HEK293 (cell line): ENCODE measurements at regions not wholly inside any gene's neighbourhood (a gene's known extent, or its start where the extent isn't known, plus 50 kb on each side); places are given as distances from the start of the nearest gene placed in this dataset.

ENCODE experiments used
- CTCF ChIA-PET: fragments of 350-600 bp; formaldehyde crosslinking; extraction: SDS; loops from one replicate; lab custom pipeline; 2021; ENCODE audit warnings: antibody characterized with exemption; lab: Yijun Ruan, JAX
- POLR2A ChIA-PET: fragments of 300-600 bp; formaldehyde crosslinking; extraction: SDS; loops from one replicate; lab custom pipeline; 2020; ENCODE audit warnings: antibody characterized with exemption, inconsistent platforms; lab: Yijun Ruan, JAX
- H3K27ac ChIP-seq: fragments of 200-500 bp; sonication (Bioruptor generic); 2 replicates; pipeline ENCODE4 v1.5.1; 2014; ENCODE audit warnings: low read depth, low read length, control low read depth, inconsistent platforms; ENCODE audit errors: extremely low read depth
- H3K36me3 ChIP-seq, 2 experiments: fragments of 200-500 bp in 1 of 2; sonication (Bioruptor generic) in 1 of 2; 1 replicate in 1 of 2; 2 replicates in 1 of 2; pipeline ENCODE4 v1.5.1; 2014 to 2017; ENCODE audit warnings: inconsistent platforms in 2 of 2, low read length in 2 of 2; ENCODE audit not compliant: control insufficient read depth in 2 of 2, insufficient read depth in 1 of 2
- H3K4me1 ChIP-seq: fragments of 200-500 bp; sonication (Bioruptor generic); 2 replicates; pipeline ENCODE4 v1.5.1; 2014; ENCODE audit warnings: mild to moderate bottlenecking, low read length, inconsistent platforms; ENCODE audit not compliant: control insufficient read depth, insufficient read depth
- H3K4me3 ChIP-seq: 2 replicates; pipeline ENCODE4 v1.5.1; 2011; ENCODE audit warnings: low read depth, mild to moderate bottlenecking, control low read depth, low read length, moderate library complexity
- H3K9me3 ChIP-seq: fragments of 200-500 bp; sonication (Bioruptor generic); 2 replicates; pipeline ENCODE4 v1.5.1; 2014; ENCODE audit warnings: low read depth, low read length, inconsistent platforms; ENCODE audit not compliant: control insufficient read depth, insufficient read depth
- AEBP2 ChIP-seq: fragments of 450-650 bp; formaldehyde crosslinking; IDR thresholded peaks from 2 replicates; pipeline ENCODE4 v1.5.1; 2016; ENCODE audit warnings: missing biosample characterization, missing genetic modification characterization, borderline replicate concordance
- GLIS2 ChIP-seq: fragments of 450-650 bp; formaldehyde crosslinking; IDR thresholded peaks from 2 replicates; pipeline ENCODE4 v1.5.1; 2016; ENCODE audit warnings: missing biosample characterization, missing genetic modification characterization
- OSR2 ChIP-seq: fragments of 450-650 bp; formaldehyde crosslinking; IDR thresholded peaks from 2 replicates; pipeline ENCODE4 v1.5.1; 2016; ENCODE audit warnings: missing biosample characterization, missing genetic modification characterization
- OVOL3 ChIP-seq: fragments of 450-650 bp; formaldehyde crosslinking; IDR thresholded peaks from 2 replicates; pipeline ENCODE4 v1.5.1; 2016; ENCODE audit warnings: missing biosample characterization, missing genetic modification characterization
- PBX3 ChIP-seq: sonication (generic); formaldehyde crosslinking; IDR thresholded peaks from 2 replicates; pipeline ENCODE4 v1.8.1; 2022; ENCODE audit warnings: mild to moderate bottlenecking, moderate library complexity, missing genetic modification reagents
- PRDM10 ChIP-seq: fragments of 450-650 bp; formaldehyde crosslinking; IDR thresholded peaks from 2 replicates; pipeline ENCODE4 v1.5.1; 2016; ENCODE audit warnings: missing biosample characterization, missing genetic modification characterization
- RBAK ChIP-seq: fragments of 450-650 bp; formaldehyde crosslinking; IDR thresholded peaks from 2 replicates; pipeline ENCODE4 v1.5.1; 2016; ENCODE audit warnings: missing biosample characterization, missing genetic modification characterization
- TCF7L2 ChIP-seq: IDR thresholded peaks from 2 replicates; pipeline ENCODE4 v1.6.1; 2011; ENCODE audit warnings: low read depth, mild to moderate bottlenecking, inconsistent platforms, low read length, moderate library complexity, borderline replicate concordance
- ZBTB8A ChIP-seq: fragments of 450-650 bp; formaldehyde crosslinking; IDR thresholded peaks from 2 replicates; pipeline ENCODE4 v1.5.1; 2016; ENCODE audit warnings: missing biosample characterization, missing genetic modification characterization
- ZNF114 ChIP-seq: fragments of 450-650 bp; formaldehyde crosslinking; IDR thresholded peaks from 2 replicates; pipeline ENCODE4 v1.5.0; 2017; ENCODE audit warnings: missing biosample characterization, missing genetic modification characterization
- ZNF214 ChIP-seq: fragments of 450-650 bp; formaldehyde crosslinking; IDR thresholded peaks from 2 replicates; pipeline ENCODE4 v1.5.1; 2017; ENCODE audit warnings: missing biosample characterization, mild to moderate bottlenecking, missing genetic modification characterization, borderline replicate concordance
- ZNF223 ChIP-seq: fragments of 450-650 bp; formaldehyde crosslinking; IDR thresholded peaks from 2 replicates; pipeline ENCODE4 v1.5.1; 2016; ENCODE audit warnings: missing biosample characterization, missing genetic modification characterization
- ZNF266 ChIP-seq: fragments of 450-650 bp; formaldehyde crosslinking; IDR thresholded peaks from 2 replicates; pipeline ENCODE4 v1.5.1; 2016; ENCODE audit warnings: missing biosample characterization, missing genetic modification characterization, low read depth
- ZNF560 ChIP-seq: fragments of 450-650 bp; formaldehyde crosslinking; IDR thresholded peaks from 2 replicates; pipeline ENCODE4 v1.5.1; 2017; ENCODE audit warnings: missing biosample characterization, missing genetic modification characterization, borderline replicate concordance
- ZNF624 ChIP-seq: fragments of 450-650 bp; formaldehyde crosslinking; IDR thresholded peaks from 2 replicates; pipeline ENCODE4 v1.5.1; 2017; ENCODE audit warnings: missing biosample characterization, missing genetic modification characterization
- ZNF830 ChIP-seq: fragments of 450-650 bp; IDR thresholded peaks from 2 replicates; pipeline ENCODE4 v1.5.0; 2018; ENCODE audit warnings: missing biosample characterization, missing genetic modification characterization, low read depth, mild to moderate bottlenecking, moderate library complexity
- TF ChIP-seq, protein P1 (sequence below): fragments of 450-650 bp; formaldehyde crosslinking; IDR thresholded peaks from 2 replicates; pipeline ENCODE4 v1.5.1; 2017; ENCODE audit warnings: missing biosample characterization, mild to moderate bottlenecking, missing genetic modification characterization, moderate library complexity
- TF ChIP-seq, protein P2 (sequence below): fragments of 450-650 bp; formaldehyde crosslinking; IDR thresholded peaks from 2 replicates; pipeline ENCODE4 v1.5.1; 2016; ENCODE audit warnings: missing biosample characterization, missing genetic modification characterization
- TF ChIP-seq, protein P3 (sequence below): fragments of 450-650 bp; formaldehyde crosslinking; IDR thresholded peaks from 2 replicates; pipeline ENCODE4 v1.5.1; 2016; ENCODE audit warnings: missing biosample characterization, missing genetic modification characterization

DNA sequence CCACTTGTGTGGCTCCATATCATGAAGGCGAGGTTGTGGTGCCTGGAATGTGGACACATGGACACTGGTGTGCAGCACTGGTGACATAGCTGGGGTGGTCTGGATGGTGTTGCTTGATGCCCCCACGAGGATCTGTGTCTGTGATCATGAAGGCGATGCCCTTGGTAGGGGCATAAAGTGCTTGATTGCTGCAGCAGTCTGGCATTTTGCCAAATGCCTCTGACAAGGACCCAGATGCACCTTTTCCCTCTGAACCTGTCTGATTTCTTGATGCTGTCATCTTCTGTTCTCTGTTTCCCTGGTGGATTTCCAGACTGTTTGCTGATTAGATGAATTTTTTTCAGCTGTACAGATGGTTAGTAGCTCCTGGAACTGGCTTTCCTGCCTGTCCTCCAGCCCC lies 752.0 kb upstream of the HS6ST1 start:
- POLR2A ChIA-PET, result no interaction called here
- no peaks in the 10 kb centered on the region for H3K4me1 ChIP-seq
- H3K27ac ChIP-seq, result no peak overlapping the region
- CTCF ChIA-PET, result no interaction called here
- no peaks in the 10 kb centered on the region for H3K9me3 ChIP-seq
- H3K4me3 ChIP-seq, result no peak overlapping the region
- TF ChIP-seq, protein P1, sequence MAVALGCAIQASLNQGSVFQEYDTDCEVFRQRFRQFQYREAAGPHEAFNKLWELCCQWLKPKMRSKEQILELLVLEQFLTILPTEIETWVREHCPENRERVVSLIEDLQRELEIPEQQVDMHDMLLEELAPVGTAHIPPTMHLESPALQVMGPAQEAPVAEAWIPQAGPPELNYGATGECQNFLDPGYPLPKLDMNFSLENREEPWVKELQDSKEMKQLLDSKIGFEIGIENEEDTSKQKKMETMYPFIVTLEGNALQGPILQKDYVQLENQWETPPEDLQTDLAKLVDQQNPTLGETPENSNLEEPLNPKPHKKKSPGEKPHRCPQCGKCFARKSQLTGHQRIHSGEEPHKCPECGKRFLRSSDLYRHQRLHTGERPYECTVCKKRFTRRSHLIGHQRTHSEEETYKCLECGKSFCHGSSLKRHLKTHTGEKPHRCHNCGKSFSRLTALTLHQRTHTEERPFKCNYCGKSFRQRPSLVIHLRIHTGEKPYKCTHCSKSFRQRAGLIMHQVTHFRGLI (tag by site-specific recombination), result no peak
- TF ChIP-seq RBAK (tag by site-specific recombination) (no peak), OSR2 (tag by site-specific recombination) (no peak), OVOL3 (tag by site-specific recombination) (no peak), ZNF214 (no peak), AEBP2 (tag by site-specific recombination) (no peak), ZNF266 (tag by site-specific recombination) (no peak), ZNF624 (no peak), ZNF830 (tag by site-specific recombination) (no peak)
- H3K36me3 ChIP-seq, result no peaks in the 10 kb centered on the region

GRCh38 chr2:129071531-129071930 lies 752.9 kb upstream of the HS6ST1 start:
- POLR2A ChIA-PET, result no interaction called here
- Histone ChIP-seq H3K9me3 (no peaks in the 10 kb centered on the region), H3K36me3 (no peaks in the 10 kb centered on the region), H3K4me3 (no peak overlapping the region), H3K27ac (no peak overlapping the region), H3K4me1 (no peaks in the 10 kb centered on the region)
- CTCF ChIA-PET, result interaction anchor here (0.7 kb wide), 1 partner anchor 253 kb away, joined by 3 read pairs; no protein-coding TSS in a partner anchor
- TF ChIP-seq ZBTB8A, result no peak

- ChIA-PET POLR2A (no interaction called here), CTCF (no interaction called here)
- Histone ChIP-seq H3K9me3 (no peaks in the 10 kb centered on the region), H3K27ac (no peak overlapping the region), H3K36me3 (no peaks in the 10 kb centered on the region), H3K4me3 (no peak overlapping the region), H3K4me1 (no peaks in the 10 kb centered on the region)
- no peak for TF ChIP-seq ZNF223 (tag by site-specific recombination)
- no peak for TF ChIP-seq TCF7L2
- no peak for TF ChIP-seq PRDM10 (tag by site-specific recombination)
- no peak for TF ChIP-seq PBX3 (CRISPR knock-in tag)
- no peak for TF ChIP-seq ZNF114 (tag by site-specific recombination)
- no peak for TF ChIP-seq ZNF560 (tag by site-specific recombination)
- no peak for TF ChIP-seq GLIS2
- TF ChIP-seq, protein P2, sequence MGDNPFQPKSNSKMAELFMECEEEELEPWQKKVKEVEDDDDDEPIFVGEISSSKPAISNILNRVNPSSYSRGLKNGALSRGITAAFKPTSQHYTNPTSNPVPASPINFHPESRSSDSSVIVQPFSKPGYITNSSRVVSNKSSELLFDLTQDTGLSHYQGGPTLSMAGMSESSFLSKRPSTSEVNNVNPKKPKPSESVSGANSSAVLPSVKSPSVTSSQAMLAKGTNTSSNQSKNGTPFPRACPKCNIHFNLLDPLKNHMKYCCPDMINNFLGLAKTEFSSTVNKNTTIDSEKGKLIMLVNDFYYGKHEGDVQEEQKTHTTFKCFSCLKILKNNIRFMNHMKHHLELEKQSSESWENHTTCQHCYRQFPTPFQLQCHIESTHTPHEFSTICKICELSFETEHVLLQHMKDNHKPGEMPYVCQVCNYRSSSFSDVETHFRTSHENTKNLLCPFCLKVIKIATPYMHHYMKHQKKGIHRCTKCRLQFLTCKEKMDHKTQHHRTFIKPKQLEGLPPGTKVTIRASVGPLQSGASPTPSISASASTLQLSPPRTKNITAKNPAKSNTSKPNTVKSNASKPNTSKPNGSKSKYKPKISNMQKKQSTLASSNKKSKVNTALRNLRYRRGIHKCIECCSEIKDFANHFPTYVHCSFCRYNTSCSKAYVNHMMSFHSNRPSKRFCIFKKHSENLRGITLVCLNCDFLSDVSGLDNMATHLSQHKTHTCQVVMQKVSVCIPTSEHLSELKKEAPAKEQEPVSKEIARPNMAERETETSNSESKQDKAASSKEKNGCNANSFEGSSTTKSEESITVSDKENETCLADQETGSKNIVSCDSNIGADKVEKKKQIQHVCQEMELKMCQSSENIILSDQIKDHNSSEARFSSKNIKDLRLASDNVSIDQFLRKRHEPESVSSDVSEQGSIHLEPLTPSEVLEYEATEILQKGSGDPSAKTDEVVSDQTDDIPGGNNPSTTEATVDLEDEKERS (tag by site-specific recombination), result no peak
- TF ChIP-seq, protein P3, sequence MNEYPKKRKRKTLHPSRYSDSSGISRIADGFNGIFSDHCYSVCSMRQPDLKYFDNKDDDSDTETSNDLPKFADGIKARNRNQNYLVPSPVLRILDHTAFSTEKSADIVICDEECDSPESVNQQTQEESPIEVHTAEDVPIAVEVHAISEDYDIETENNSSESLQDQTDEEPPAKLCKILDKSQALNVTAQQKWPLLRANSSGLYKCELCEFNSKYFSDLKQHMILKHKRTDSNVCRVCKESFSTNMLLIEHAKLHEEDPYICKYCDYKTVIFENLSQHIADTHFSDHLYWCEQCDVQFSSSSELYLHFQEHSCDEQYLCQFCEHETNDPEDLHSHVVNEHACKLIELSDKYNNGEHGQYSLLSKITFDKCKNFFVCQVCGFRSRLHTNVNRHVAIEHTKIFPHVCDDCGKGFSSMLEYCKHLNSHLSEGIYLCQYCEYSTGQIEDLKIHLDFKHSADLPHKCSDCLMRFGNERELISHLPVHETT (tag by site-specific recombination), result no peak
These were observed 755.7 kb upstream of the HS6ST1 start for GRCh38 chr2:129074298-129074920.
